HCT116 (cell line): ENCODE measurements at regions not wholly inside any gene's neighbourhood (a gene's known extent, or its start where the extent isn't known, plus 50 kb on each side); places are given as distances from the start of the nearest gene placed in this dataset.

Source experiments
- ATAC-seq: fragments of 200-7000 bp; cut with Tn5 transposase; 2 replicates; pipeline ENCODE4 v1.9.1; 2020; ENCODE audit warnings: mild to moderate bottlenecking, moderate library complexity
- BruUV-seq: library from RNA; stranded (reverse); fragments of 400-500 nt; replicated peaks from 2 replicates; lab custom pipeline; 2021; lab: Mats Ljungman, UMichigan
- CTCF ChIA-PET: fragments of 300-600 bp; sonication (Branson Sonifier 250); formaldehyde crosslinking; loops from one replicate; lab custom pipeline; 2021; ENCODE audit warnings: antibody characterized with exemption; lab: Charles Lee
- POLR2A ChIA-PET: fragments of 300-600, 350-600 bp; sonication (Branson Sonifier 250); formaldehyde crosslinking; loops from one replicate; lab custom pipeline; 2021; ENCODE audit warnings: antibody characterized with exemption; lab: Charles Lee
- RAD21 ChIA-PET, 2 experiments: fragments of 300-600 bp; sonication (Branson Sonifier 250); formaldehyde crosslinking; loops; one replicate each; lab custom pipeline; 2023; ENCODE audit warnings: low total read pairs in 2 of 2; ENCODE audit not compliant: uncharacterized antibody in 2 of 2, unreplicated experiment in 2 of 2, low non-redundant PET in 1 of 2; lab: Charles Lee
- DNase-seq: peaks from one replicate; pipeline ENCODE4 v3.0.0-alpha.2; 2010; ENCODE audit warnings: low read depth, low spot score
- H2AFZ ChIP-seq: fragments of 200-600 bp; shearing (Covaris generic), sonication (generic); 2 replicates; pipeline ENCODE4 v1.6.1; 2017; ENCODE audit warnings: low read depth, mixed run types, mixed read lengths, antibody characterized with exemption, low read length; ENCODE audit not compliant: poor library complexity, severe bottlenecking
- H3K27ac ChIP-seq: 2 replicates; pipeline ENCODE4 v1.5.1; 2012; ENCODE audit warnings: low read depth, low read length
- H3K27me3 ChIP-seq: fragments of 200-600 bp; sonication (generic); 2 replicates; pipeline ENCODE4 v1.6.1; 2016; ENCODE audit warnings: mixed run types, low read length, mixed read lengths; ENCODE audit not compliant: insufficient read depth
- H3K36me3 ChIP-seq, 2 experiments: fragments of 200-500 bp in 1 of 2; fragments of 200-600 bp in 1 of 2; sonication (Bioruptor generic) in 1 of 2; sonication (generic) in 1 of 2; 2 replicates each; pipeline versions ENCODE4 v1.5.1 to v1.6.1; 2014 to 2016; ENCODE audit warnings: low read length in 2 of 2, inconsistent platforms in 1 of 2, mixed read lengths in 1 of 2, mixed run types in 1 of 2; ENCODE audit not compliant: insufficient read depth in 2 of 2, control insufficient read depth in 1 of 2
- H3K4me1 ChIP-seq, 2 experiments: fragments of 200-600 bp in 1 of 2; sonication (generic) in 1 of 2; 2 replicates each; pipeline versions ENCODE4 v1.5.1 to v1.6.1; 2012 to 2017; ENCODE audit warnings: low read length in 2 of 2, inconsistent platforms in 1 of 2, mild to moderate bottlenecking in 1 of 2, mixed read lengths in 1 of 2, mixed run types in 1 of 2, moderate library complexity in 1 of 2; ENCODE audit not compliant: insufficient read depth in 2 of 2, control insufficient read depth in 1 of 2
- H3K4me2 ChIP-seq: fragments of 200-600 bp; sonication (generic); 2 replicates; pipeline ENCODE4 v1.6.1; 2017; ENCODE audit warnings: mixed run types, low read length, mixed read lengths
- H3K4me3 ChIP-seq, 2 experiments: fragments of 200-600 bp in 1 of 2; sonication (generic) in 1 of 2; replicated peaks in 1 of 2; 2 replicates each; pipeline ENCODE4 v1.5.1; 2011 to 2016; ENCODE audit warnings: low read length in 2 of 2, control low read depth in 1 of 2, low read depth in 1 of 2, mild to moderate bottlenecking in 1 of 2, mixed read lengths in 1 of 2, mixed run types in 1 of 2
- H3K79me2 ChIP-seq: fragments of 200-600 bp; sonication (generic); 2 replicates; pipeline ENCODE4 v1.6.1; 2017; ENCODE audit warnings: mild to moderate bottlenecking, mixed run types, low read length, moderate library complexity, mixed read lengths; ENCODE audit not compliant: insufficient read depth
- H3K9ac ChIP-seq: fragments of 200-600 bp; sonication (generic); 2 replicates; pipeline ENCODE4 v1.6.1; 2016; ENCODE audit warnings: low read length, mixed read lengths
- H3K9me2 ChIP-seq: fragments of 200-600 bp; sonication (generic), shearing (Covaris generic); 2 replicates; pipeline ENCODE4 v1.6.1; 2017; ENCODE audit warnings: mixed run types, mild to moderate bottlenecking, moderate library complexity; ENCODE audit not compliant: insufficient read depth
- H3K9me3 ChIP-seq, 2 experiments: fragments of 200-500 bp in 1 of 2; fragments of 200-600 bp in 1 of 2; sonication (Bioruptor generic) in 1 of 2; sonication (generic) in 1 of 2; 2 replicates each; pipeline ENCODE4 v1.6.1; 2014 to 2017; ENCODE audit warnings: low read length in 2 of 2, mixed read lengths in 2 of 2, inconsistent platforms in 1 of 2, low read depth in 1 of 2, mild to moderate bottlenecking in 1 of 2, mixed run types in 1 of 2, moderate library complexity in 1 of 2; ENCODE audit not compliant: control insufficient read depth in 1 of 2, insufficient read depth in 1 of 2
- H4K20me1 ChIP-seq: fragments of 200-600 bp; sonication (generic), shearing (Covaris generic); 2 replicates; pipeline ENCODE4 v1.6.1; 2017; ENCODE audit warnings: mixed run types, mild to moderate bottlenecking, moderate library complexity; ENCODE audit not compliant: insufficient read depth
- ATF3 ChIP-seq: IDR thresholded peaks from 2 replicates; pipeline ENCODE4 v1.6.1; 2012
- EZH2 ChIP-seq: fragments of 200-600 bp; sonication (generic); IDR thresholded peaks from 2 replicates; pipeline ENCODE4 v1.6.1; 2017; ENCODE audit warnings: antibody characterized with exemption, mixed run types
- EZH2phosphoT487 ChIP-seq: fragments of 200-600 bp; IDR thresholded peaks from 2 replicates; pipeline ENCODE4 v1.6.1; 2018; ENCODE audit warnings: antibody characterized with exemption, borderline replicate concordance
- MAX ChIP-seq: IDR thresholded peaks from 2 replicates; pipeline ENCODE4 v1.6.1; 2012
- RAD21 ChIP-seq: IDR thresholded peaks from 2 replicates; pipeline ENCODE4 v1.6.1; 2012; ENCODE audit warnings: low read depth, mild to moderate bottlenecking
- ZNF274 ChIP-seq: fragments of 200-500 bp; sonication (Bioruptor generic); IDR thresholded peaks from 2 replicates; pipeline ENCODE4 v1.6.1; 2014; ENCODE audit warnings: mild to moderate bottlenecking, low read depth, low read length, inconsistent platforms
- intact Hi-C: fragments of 100-400 bp; cut with micrococcal nuclease; formaldehyde crosslinking; loops from 2 replicates; pipeline ENCODE4 v1.10.0; 2022

GRCh38 chrX:69029771-69030170 is 135.5 kb downstream of the PJA1 start:
- H3K9ac ChIP-seq, result no peak overlapping the region
- ChIA-PET POLR2A (interaction anchor here (4.0 kb wide), 1 partner anchor 201 kb away, joined by 25 read pairs; the partner anchor contains the start of gene EFNB1), CTCF (interaction anchor here (4.0 kb wide), 1 partner anchor 202 kb away, joined by 23 read pairs; the partner anchor contains the start of gene EFNB1), RAD21 (no interaction called here)
- peaks cover 0 to 16% of the 10 kb centered on the region in 2 experiments; a peak in 2 of 4 replicates for H3K4me1 ChIP-seq
- TF ChIP-seq ZNF274 (no peak), MAX (no peak), EZH2 (no peak)
- no TSS peak for BruUV-seq
- no peaks in the 10 kb centered on the region for H4K20me1 ChIP-seq
- no peaks in the 10 kb centered on the region for H3K9me3 ChIP-seq
- no peak overlapping the region for H3K4me2 ChIP-seq
- H3K4me3 ChIP-seq, result no peak overlapping the region
- H3K27me3 ChIP-seq, result no peaks in the 10 kb centered on the region
- H3K27ac ChIP-seq, result no peak overlapping the region
- no peaks in the 10 kb centered on the region for H3K9me2 ChIP-seq
- no peak for DNase-seq
- ATAC-seq, result no peak
- no peak overlapping the region for H2AFZ ChIP-seq
- intact Hi-C loops, result no loop called here
- no peaks in the 10 kb centered on the region for H3K36me3 ChIP-seq
- no peaks in the 10 kb centered on the region for H3K79me2 ChIP-seq

GRCh38 chrX:69028761-69029120 is 136.5 kb downstream of the PJA1 start:
- H3K9me3 ChIP-seq, result no peaks in the 10 kb centered on the region
- ChIA-PET RAD21 (no interaction called here), POLR2A (no interaction called here), CTCF (interaction anchor here (1.4 kb wide), 1 partner anchor 200 kb away, joined by 3 read pairs; the partner anchor contains the start of gene EFNB1)
- intact Hi-C loops, result no loop called here
- H2AFZ ChIP-seq, result no peak overlapping the region
- H3K4me2 ChIP-seq, result no peak overlapping the region
- no peaks in the 10 kb centered on the region for H3K9me2 ChIP-seq
- no peak overlapping the region for H3K9ac ChIP-seq
- no peak overlapping the region for H3K27ac ChIP-seq
- no peaks in the 10 kb centered on the region for H3K36me3 ChIP-seq
- no TSS peak for BruUV-seq
- no peak overlapping the region for H3K4me3 ChIP-seq
- peaks cover 0 to 16% of the 10 kb centered on the region in 2 experiments; a peak in 2 of 4 replicates for H3K4me1 ChIP-seq
- no peaks in the 10 kb centered on the region for H3K79me2 ChIP-seq
- no peak for DNase-seq
- no peak for ATAC-seq
- no peak for TF ChIP-seq RAD21
- no peak for TF ChIP-seq ZNF274
- TF ChIP-seq ATF3, result no peak
- no peak for TF ChIP-seq EZH2phosphoT487
- no peaks in the 10 kb centered on the region for H3K27me3 ChIP-seq
- H4K20me1 ChIP-seq, result no peaks in the 10 kb centered on the region
